Stimulated activated CD4-positive, alpha-beta T cell treated with anti-CD3 and anti-CD28 coated beads, Interleukin-2, amount 100 ng/mL, for 24 hours (primary cell): ENCODE measurements at regions not wholly inside any gene's neighbourhood (a gene's known extent, or its start where the extent isn't known, plus 50 kb on each side); places are given as distances from the start of the nearest gene placed in this dataset.
A peak's percentile ranks its signal among the peaks of the same experiment; 100 is the strongest.
"Not testable (repeated sequence)": the region's sequence is repeated elsewhere in the genome, so short reads cannot be mapped to it uniquely, and the experiment has no call there.

Experiments used
- DNase-seq, 2 donors: peaks; one replicate each; pipeline ENCODE4 v3.0.0-alpha.2; 2020

- DNase-seq = not testable (repeated sequence)
Observed at GRCh38 chr3:197618408-197618807, 62.6 kb upstream of the BDH1 start.

- no peak for DNase-seq
Observed at GRCh38 chr3:197615430-197615829, 59.7 kb upstream of the BDH1 start.

GRCh38 chr3:197614134-197614533, 58.4 kb upstream of the BDH1 start:
- DNase-seq = not testable (repeated sequence)

- peak in 1 of 2 donors; percentile 48 for DNase-seq
Observed at GRCh38 chr3:197613199-197613598, 57.4 kb upstream of the BDH1 start.

GRCh38 chr3:197611255-197611654, 55.5 kb upstream of the BDH1 start:
- DNase-seq = no peak

- DNase-seq = no peak
Observed at GRCh38 chr3:197606468-197606867, 50.7 kb upstream of the BDH1 start.
